ENCODE measurements at regions not wholly inside any gene's neighbourhood (a gene's known extent, or its start where the extent isn't known, plus 50 kb on each side); places are given as distances from the start of the nearest gene placed in this dataset.

DNA sequence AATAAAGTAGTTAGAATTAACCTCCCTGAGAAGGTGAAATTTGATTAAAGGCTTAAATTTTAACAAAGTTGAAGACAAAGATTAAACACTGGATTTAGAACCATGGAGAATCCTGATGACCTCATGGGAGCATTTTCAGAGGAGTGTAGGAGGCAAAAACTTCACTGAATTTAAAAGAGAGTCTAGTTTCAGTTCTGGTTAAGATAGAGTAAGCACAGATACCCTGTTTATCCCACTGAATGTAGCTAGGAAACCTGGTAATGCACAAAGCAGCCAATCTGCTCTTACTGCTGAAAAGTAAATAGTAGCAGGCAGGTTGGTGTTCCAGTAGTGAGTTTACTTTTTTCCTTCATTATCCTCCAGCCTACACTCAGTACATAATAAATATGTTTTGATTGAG lies 654.9 kb upstream of the SYT4 start:
- TF ChIP-seq, protein P1, sequence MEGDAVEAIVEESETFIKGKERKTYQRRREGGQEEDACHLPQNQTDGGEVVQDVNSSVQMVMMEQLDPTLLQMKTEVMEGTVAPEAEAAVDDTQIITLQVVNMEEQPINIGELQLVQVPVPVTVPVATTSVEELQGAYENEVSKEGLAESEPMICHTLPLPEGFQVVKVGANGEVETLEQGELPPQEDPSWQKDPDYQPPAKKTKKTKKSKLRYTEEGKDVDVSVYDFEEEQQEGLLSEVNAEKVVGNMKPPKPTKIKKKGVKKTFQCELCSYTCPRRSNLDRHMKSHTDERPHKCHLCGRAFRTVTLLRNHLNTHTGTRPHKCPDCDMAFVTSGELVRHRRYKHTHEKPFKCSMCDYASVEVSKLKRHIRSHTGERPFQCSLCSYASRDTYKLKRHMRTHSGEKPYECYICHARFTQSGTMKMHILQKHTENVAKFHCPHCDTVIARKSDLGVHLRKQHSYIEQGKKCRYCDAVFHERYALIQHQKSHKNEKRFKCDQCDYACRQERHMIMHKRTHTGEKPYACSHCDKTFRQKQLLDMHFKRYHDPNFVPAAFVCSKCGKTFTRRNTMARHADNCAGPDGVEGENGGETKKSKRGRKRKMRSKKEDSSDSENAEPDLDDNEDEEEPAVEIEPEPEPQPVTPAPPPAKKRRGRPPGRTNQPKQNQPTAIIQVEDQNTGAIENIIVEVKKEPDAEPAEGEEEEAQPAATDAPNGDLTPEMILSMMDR (IDR thresholded peaks at IDR 0.05), result no peak
- TF ChIP-seq ZFX (IDR thresholded peaks at IDR 0.05; ENCODE audit: borderline replicate concordance), result no peak
